ENCODE measurements at regions not wholly inside any gene's neighbourhood (a gene's known extent, or its start where the extent isn't known, plus 50 kb on each side); places are given as distances from the start of the nearest gene placed in this dataset.

GRCh38 chr6:145036848-145037567, 698.3 kb downstream of the EPM2A start:
- no peak overlapping the region for H3K4me3 Mint-ChIP-seq
- no peak overlapping the region for H2BK12ac ChIP-seq (ENCODE audit: insufficient read length, low read depth, low read length)

More at GRCh38 chr6:145036848-145037567, 698.3 kb downstream of the EPM2A start:
- H3K9me3 ChIP-seq (ENCODE audit: control insufficient read depth, low read depth, low read length) = no peaks in the 10 kb centered on the region
- H3K27me3 ChIP-seq (ENCODE audit: insufficient read depth, low read length) = no peaks in the 10 kb centered on the region
- no peak overlapping the region for H2BK120ac ChIP-seq (ENCODE audit: low read depth, low read length, poor library complexity, severe bottlenecking)
- H3K9ac ChIP-seq (ENCODE audit: extremely low read depth, insufficient read length, low read length) = no peak overlapping the region
- no peak overlapping the region for H4K5ac ChIP-seq (ENCODE audit: insufficient read length, low read depth, low read length)
- H2AFZ ChIP-seq (ENCODE audit: low read length) = no peak overlapping the region
- no peak overlapping the region for H3T11ph ChIP-seq (ENCODE audit: low read length)
- H3K18ac ChIP-seq (ENCODE audit: insufficient read length, low read depth, low read length) = no peak overlapping the region
- no peak overlapping the region for H2BK15ac ChIP-seq (ENCODE audit: low read depth, low read length)
- Mint-ChIP-seq H3K4me1 (no peaks in the 10 kb centered on the region), H3K9me3 (peaks cover 4% of the 10 kb centered on the region in 2 experiments; a peak in 3 of 5 replicates), H3K27me3 (ENCODE audit: low read depth) (no peaks in the 10 kb centered on the region), H3K27ac (no peak overlapping the region; a peak in 1 of 7 replicates), H3K36me3 (ENCODE audit: insufficient read depth in 1 of 3, low read depth in 3 of 3) (peaks cover 1 to 14% (median 2%) of the 10 kb centered on the region in 3 experiments; a peak in 4 of 7 replicates)
- no peak overlapping the region for H3K27ac ChIP-seq (ENCODE audit: insufficient read length, low read depth, low read length)
- TF ChIP-seq, protein P1, sequence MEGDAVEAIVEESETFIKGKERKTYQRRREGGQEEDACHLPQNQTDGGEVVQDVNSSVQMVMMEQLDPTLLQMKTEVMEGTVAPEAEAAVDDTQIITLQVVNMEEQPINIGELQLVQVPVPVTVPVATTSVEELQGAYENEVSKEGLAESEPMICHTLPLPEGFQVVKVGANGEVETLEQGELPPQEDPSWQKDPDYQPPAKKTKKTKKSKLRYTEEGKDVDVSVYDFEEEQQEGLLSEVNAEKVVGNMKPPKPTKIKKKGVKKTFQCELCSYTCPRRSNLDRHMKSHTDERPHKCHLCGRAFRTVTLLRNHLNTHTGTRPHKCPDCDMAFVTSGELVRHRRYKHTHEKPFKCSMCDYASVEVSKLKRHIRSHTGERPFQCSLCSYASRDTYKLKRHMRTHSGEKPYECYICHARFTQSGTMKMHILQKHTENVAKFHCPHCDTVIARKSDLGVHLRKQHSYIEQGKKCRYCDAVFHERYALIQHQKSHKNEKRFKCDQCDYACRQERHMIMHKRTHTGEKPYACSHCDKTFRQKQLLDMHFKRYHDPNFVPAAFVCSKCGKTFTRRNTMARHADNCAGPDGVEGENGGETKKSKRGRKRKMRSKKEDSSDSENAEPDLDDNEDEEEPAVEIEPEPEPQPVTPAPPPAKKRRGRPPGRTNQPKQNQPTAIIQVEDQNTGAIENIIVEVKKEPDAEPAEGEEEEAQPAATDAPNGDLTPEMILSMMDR (conservative IDR thresholded peaks at IDR 0.05) = no peak
- H3K14ac ChIP-seq (ENCODE audit: insufficient read depth, low read length) = no peak overlapping the region
- H3K4ac ChIP-seq (ENCODE audit: low read depth, low read length) = no peak overlapping the region
- H4K8ac ChIP-seq (replicated peaks; ENCODE audit: insufficient read length, low read depth, low read length) = no peak overlapping the region
- H3K23ac ChIP-seq (ENCODE audit: insufficient read length, low read depth, low read length) = no peak overlapping the region
- H2AK5ac ChIP-seq (ENCODE audit: insufficient read length, low read length) = no peak overlapping the region
- H3K4me2 ChIP-seq (ENCODE audit: insufficient read depth, insufficient read length, low read length) = no peak overlapping the region
- H3K79me1 ChIP-seq (ENCODE audit: insufficient read depth, low read depth, low read length, poor library complexity, severe bottlenecking) = no peaks in the 10 kb centered on the region
- no peak overlapping the region for H2BK20ac ChIP-seq (ENCODE audit: low read depth, low read length, poor library complexity, severe bottlenecking)
- no peak overlapping the region for H2BK5ac ChIP-seq (ENCODE audit: insufficient read length, low read length)
- no peak overlapping the region for H3K56ac ChIP-seq (ENCODE audit: insufficient read length, low read depth, low read length)
- WGBS (ENCODE audit: extremely low coverage, insufficient read length, low lambda C conversion rate) = no CpG with 5 or more reads among the region's 3 CpGs
- no peak overlapping the region for H4K91ac ChIP-seq (ENCODE audit: insufficient read length, low read depth, low read length)
- no peaks in the 10 kb centered on the region for H3K79me2 ChIP-seq (ENCODE audit: insufficient read depth, low read length)
- DNase-seq = no peak
- no peaks in the 10 kb centered on the region for H3K4me1 ChIP-seq (ENCODE audit: insufficient read depth, low read length)
- H4K20me1 ChIP-seq (ENCODE audit: control insufficient read depth, insufficient read depth, insufficient read length) = no peaks in the 10 kb centered on the region
- no peaks in the 10 kb centered on the region for H3K23me2 ChIP-seq (ENCODE audit: insufficient read length, low read depth, low read length, poor library complexity, severe bottlenecking)

Data from H9 (cell line).